NCI-H2107 treated with DMSO at 0.1 percent for 48 hours (cell line): ENCODE measurements at regions not wholly inside any gene's neighbourhood (a gene's known extent, or its start where the extent isn't known, plus 50 kb on each side); places are given as distances from the start of the nearest gene placed in this dataset.

ENCODE experiments used
- DNase-seq: peaks from one replicate; lab custom pipeline; 2025; ENCODE audit not compliant: unreplicated experiment; lab: John Stamatoyannopoulos, UW

DNA sequence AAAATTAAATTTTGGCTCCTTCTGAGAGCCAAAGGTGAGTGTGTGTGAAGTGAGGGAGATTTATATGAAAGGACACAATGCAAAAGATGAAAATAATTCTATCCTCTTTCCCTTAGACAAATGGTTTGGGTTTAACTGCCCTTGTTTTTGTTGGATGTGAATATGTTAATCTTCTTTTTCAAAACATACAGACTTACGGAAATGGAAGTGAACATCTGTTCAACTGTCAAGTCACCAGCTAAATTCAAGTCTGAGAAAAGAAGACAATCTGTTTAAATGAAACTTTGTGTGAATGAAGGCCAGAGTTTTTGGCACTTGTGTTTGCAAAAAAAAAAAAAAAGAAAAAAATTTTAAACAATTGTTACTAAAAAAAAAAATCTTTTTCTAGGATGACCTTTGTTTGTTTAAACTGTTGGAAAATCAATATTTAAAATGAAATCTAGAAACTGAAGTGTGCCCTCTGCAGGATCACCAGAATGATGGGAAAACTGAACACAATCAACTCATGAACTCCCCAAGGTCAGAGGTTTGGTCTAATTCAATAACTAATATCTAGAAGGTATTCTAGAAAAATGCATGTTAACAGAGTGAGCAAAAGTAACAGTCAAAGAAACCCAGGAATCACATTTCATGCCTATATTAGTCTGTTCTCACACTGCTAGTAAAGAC, 448.8 kb downstream of the FLRT2 start:
- peak; percentile 22 for DNase-seq

DNA sequence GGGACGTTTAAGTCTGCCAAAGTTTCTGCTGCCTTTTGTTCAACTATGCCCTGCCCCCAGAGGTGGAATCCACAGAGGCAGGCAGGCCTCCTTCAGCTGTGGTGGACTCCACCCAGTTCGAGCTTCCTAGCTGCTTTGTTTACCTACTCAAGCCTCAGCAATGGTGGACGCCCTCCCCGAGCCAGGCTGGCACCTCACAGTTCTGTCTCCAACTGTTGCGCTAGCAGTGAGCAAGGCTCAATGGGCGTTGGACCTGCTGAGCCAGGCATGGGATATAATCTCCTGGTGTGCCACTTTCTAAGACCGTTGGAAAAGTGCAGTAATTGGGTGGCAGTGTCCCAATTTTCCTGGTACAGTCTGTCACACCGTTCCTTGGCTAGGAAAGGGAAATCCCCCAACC, 444.7 kb downstream of the FLRT2 start:
- no peak for DNase-seq

DNA sequence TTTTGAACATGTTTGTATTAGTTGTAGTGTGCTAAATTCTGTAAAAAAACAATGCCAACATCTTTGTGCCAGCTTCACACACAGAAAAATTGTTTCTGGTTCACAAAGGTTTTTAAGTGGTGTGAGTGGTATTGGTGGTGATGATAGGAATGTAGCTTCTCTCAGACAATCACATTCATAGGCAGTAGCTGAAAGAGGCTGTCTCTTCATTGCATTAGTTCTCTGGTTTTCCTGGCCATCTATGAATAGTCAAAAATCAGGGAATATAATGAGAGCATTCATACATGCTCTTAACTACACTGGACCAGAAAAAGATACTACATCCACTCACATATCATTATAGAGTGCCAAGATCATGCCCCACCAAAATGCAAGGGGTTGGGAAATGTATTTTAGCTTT, 433.5 kb downstream of the FLRT2 start:
- no peak for DNase-seq

DNA sequence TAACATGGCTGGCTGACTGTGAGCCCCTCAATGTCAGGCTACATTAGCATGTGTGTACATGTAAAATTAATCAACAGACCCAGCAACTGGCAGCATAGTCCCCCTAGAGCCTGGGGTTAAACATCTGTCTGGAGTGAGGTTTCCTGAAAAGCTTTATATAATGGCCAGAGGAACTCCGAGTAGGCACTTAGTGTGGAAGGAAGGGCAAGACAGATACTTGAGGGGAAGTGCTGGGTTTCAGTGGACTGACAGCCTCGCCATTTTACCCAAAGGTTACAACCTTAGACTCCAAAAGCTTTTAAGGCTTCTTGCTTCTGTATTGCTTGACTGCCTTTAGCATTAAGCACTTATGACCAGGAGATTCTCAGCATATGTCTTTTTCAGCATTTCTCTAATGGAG, 430.8 kb downstream of the FLRT2 start:
- DNase-seq = no peak

DNA sequence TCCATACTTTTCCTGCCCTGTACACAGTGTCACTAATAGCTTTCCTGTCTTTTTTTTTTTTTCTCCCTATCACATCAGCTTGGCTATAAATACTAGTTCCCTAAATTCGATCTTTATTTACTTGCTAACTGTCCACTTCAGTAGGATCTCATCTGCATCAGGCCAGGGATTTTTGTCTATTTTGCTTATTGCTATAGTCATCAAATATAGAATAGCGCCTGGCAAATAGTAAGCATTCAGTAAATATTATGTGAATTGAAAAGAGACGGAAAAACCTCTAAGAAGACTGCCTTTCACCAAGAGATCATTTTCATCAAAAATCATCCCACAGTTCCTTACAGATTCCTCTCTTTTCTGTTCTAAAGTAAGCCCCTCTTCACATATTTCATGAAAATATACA, 429.1 kb downstream of the FLRT2 start:
- DNase-seq = no peak

DNA sequence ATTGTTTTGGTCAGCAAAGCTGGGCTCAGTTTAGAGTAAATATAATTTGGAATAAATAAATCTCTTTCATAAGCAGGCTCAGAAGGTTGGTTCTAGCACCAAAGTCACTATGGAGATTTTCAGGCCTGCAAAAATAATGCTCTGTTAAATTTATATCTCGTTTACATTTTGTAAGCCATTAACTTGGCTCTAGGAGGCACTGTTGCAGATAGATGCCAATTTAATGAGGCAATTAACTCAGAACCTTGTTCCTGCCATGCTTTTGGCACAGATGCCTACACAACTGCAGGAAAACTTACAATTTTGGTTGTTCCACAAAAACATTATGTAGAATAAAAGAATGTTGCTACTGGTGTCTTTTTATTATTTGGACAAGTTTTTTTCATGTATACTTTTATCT, 428.1 kb downstream of the FLRT2 start:
- DNase-seq = no peak

DNA sequence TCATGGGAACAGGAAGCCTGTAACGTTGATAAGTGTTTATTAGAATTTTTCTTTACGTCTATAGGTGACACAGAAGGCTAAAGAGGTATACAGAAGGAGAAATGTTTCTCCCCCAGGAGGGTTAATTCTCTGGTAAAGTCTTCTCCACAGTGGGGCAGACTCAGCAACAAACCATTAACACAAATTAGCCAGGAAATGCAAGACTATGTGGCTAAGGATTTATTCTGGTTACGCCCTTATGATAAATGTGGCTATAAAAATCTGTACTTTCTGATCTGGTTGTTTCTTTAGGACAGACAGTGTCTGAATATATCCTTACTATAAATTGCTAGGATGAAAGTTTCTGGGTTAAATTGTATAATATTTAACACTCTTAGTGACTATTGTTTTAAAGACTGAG, 423.3 kb downstream of the FLRT2 start:
- no peak for DNase-seq

DNA sequence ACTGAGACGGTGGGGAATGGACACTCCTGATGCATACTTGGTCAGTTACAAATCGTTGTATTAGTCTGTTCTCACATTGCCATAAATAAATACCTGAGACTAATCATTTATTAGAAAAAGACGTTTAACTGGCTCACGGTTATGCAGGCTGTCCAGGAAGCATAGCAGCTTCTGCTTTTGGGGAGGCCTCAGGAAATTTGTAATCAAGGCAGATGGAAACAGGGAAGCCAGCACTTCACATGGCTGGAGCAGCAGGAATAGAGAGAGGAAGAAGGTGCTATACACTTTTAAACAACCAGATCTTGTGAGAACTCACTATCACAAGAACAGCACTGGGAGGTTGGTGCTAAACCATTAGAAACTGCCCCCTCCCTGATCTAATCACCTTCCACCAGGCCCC, 418.2 kb downstream of the FLRT2 start:
- no peak for DNase-seq

DNA sequence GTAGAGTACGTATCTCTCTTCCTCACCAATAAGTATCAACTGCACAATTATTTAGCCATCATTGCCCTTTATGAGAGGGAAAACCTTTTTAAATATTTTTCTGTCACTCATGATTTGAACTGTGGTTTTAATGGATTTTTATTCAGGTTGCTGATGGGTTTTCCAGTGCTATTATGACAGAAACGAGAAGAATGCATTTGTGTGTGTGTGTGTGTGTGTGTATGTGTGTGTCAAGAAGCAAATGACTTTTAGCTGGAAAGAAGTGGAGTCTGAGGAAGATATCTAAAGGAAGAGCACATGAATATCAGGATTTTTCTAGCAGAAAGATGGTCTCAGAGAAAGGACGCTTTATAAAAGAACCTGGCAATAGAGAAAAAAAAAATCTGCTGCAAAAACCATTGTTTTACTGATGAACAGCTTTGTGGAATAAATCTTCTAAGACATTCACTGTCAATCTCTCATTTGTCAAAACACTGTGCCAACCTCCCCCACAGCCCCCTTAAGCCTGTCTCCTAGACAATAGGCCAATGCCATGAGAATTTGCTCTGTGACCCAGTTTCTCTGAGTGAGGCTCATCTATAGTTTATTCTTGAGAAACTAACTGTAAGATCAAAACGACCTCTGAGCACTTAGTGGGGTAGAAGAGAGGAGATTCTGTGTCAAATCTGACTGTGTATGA, 417.7 kb downstream of the FLRT2 start:
- DNase-seq = no peak

DNA sequence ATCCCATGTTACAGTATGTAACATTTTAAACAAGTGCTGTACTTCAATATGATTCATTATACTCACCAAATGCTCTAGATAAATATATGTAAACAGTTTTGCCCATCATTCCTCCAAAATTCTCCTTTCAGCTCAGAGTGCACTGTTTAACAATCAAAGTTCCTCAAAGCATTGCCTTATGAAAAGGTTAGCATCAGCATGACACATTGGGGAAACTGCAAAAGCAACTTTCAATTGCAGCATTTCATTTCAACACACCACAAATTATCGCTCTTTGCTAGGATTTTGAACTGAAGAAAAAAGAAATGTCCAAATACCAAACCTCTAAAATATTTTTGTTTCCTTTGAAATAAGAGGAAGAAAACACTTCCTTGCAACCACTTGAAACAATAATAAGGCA, 413.2 kb downstream of the FLRT2 start:
- no peak for DNase-seq

DNA sequence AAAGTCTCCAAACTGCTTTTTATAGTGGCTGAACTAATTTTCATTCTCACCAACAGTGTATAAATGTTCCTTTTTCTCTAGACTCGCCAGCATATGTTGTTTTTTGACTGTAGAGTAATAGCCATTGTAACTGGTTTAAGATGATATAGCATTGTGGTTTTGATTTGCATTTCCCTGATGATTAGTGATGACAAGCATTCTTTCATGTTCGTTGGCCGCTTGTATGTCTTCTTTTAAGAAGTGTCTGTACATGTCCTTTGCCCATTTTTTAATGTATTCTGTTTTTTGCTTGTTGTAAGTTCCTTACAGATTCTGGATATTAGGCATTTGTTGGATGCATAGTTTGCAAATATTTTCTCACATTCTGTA, 404.9 kb downstream of the FLRT2 start:
- peak; percentile 74 for DNase-seq

DNA sequence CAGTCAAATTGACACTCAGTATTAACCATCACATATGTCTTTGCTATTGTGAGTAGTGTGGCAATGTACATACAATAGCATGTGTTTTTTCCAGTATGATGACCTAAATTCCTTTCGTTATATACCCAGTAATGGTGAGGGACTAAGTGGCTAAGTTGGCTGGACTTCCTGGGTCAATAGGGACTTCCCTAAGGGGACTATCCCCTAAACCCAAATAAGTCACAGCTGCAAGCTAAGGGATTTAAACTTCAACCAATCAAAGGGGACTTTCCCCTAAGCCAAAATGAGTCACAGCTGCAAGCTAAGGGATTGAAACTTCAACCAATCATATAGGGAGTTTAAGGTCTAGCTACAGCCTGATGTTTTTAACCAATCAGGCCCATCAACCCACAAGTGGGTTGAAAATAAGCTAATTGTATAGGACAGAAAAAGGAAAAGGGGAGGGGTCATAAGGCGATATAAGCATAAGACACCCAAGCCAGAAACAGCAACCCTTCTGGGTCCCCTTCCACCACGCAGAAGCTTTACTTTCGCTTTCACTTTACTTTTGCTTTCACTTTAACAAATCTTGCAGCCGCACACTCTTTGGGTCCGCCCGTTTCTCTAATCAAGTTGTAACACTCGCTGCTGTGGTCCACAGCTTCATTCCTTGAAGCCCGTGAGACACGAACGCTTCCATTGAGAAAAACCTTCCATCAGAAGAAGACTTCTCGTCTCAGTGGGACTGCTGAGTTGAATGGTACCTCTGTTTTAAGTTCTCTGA, 404.4 kb downstream of the FLRT2 start:
- DNase-seq = peak; percentile 79

DNA sequence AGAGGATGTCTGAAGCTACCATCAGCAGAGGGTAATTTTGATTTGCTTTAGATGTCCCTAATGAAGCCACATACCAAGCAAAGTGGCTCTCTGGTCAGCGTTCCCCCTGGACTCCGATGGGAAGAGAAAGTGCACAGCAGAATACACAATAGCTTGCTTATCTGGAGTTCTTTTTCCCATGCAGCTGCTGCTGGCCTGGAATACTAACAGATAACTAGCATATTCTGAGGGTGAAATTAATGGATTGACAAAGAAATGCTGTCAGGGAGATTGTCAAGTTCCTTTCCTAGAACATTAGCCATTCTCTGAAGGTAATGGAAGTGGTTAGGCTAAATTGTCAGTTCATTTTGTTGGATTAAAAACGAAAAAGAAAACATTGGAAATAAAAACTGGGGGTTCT, 391.3 kb downstream of the FLRT2 start:
- no peak for DNase-seq

DNA sequence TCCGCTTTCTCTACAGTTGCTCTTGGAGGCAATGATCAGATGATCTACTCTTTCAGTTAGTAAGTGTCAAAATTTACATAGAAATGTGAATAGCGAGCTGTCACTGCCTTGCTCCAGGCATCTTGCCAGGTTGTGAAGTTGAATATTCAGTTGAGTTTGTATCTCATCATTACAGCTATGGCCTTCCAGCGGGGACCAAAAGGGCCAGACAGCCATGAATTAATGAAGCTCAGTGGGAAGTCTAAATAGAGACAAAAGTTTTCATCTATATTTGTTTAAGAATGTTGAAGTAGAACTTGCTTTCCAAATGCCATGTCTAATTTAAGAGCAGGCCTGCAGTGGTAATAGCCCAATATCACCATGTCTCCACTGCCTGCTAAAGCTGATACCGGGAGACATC, 387.8 kb downstream of the FLRT2 start:
- no peak for DNase-seq

DNA sequence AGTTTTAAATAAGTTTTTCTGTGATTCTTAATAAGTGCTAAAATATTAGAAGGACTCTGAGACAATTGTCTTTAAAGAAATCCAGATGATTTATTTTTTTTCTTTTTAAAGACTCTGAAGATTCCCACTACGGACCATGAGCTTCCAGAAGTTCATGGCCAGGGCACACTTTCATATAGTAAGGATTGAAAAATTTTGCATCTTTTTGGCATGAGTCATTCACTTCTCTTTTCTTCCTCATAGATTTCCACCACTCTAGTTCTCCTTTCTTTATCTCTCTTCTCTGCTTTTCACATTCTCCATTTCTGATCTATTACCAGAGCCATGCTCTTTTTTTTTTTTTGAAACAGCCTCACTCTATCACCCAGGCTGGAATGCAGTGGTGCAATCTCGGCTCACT, 385.8 kb downstream of the FLRT2 start:
- no peak for DNase-seq

DNA sequence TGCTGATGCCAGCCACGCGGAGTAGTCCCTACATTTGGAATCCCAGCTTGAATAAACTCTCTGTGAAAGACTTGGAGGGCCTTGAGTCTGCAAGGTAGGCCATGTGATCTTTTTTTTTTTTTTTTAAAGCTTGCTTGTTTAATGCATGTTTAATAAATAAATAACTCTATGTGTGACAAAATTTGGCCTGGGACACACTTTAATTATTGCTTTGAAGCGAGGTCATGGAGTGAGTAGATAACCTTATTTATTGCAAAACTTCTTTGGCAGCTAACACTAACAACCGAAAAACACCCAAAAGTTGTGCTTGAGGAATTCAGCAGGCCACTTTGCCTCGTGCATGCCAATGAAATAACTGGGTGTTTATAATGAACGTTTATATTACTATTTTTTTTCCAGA, 382.2 kb downstream of the FLRT2 start:
- DNase-seq = no peak

DNA sequence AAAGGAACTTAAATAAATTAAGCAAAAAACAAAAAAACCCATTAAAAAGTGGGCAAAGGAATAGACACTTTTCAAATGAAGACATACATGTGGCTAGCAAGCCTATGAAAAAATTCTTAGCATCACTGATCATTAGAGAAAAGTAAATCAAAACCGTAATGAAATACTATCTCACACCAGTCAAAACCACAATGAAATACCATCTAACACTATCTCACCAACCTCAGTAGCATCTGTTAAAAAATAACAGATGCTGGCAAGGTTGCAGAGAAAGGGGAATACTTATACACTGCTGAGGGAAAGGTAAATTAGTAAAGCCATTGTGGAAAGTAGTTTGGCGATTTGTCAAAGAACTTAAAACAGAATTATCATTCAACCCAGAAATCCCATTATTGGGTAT, 381.1 kb downstream of the FLRT2 start:
- DNase-seq = no peak

DNA sequence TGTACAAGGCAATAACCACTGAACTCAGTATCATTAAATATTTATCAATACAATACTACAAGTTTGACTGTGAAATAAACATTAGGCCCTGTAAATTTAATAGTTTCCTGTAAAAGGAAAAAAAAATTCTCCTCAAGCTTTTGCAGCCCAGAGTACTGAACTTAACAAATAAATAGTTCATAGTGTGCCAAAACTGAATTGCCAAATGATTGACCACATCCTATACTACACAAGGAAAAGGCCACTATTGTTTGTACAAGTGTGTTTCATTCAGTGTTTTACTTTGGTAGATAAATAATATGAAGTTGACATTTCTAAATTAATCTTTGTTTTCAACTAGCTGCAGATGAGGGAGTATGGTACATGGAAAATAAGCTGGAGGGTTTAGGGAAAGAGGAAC, 379.6 kb downstream of the FLRT2 start:
- no peak for DNase-seq

DNA sequence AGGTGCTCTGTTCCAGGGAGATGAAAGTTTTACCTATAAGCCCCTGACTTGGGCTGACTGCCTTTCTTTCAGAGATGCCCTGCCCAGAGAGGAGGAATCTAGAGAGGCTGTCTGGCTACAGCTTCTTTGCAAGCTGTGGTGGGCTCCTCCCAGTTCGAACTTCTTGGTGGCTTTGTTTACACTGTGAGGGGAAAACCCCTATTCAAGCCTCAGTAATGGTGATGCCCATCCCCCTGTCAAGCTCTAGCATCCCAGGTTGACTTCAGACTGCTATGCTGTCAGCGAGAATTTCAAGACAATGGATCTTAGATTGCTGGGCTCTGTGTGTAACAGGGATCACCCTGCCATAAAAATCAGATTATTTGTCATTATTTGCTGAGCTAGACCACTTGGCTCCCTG, 377.6 kb downstream of the FLRT2 start:
- no peak for DNase-seq

DNA sequence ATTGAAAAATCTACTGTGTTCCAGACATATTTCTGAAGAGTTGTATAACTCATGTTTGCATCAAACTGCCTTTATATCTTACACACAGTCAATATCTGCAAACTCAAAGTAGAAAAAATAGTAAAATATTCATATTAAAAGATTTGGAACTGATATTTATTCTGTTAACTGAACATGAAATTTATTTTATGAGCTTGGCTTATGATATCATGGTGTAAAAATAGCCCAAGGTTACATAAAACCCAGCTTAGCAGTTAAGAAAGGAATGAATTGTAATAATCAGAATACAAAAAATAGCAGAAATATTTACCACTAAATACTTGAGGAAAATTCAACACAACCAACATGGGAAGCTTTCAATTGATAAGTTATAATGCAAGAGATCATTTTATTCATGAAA, 367.9 kb downstream of the FLRT2 start:
- DNase-seq = no peak

DNA sequence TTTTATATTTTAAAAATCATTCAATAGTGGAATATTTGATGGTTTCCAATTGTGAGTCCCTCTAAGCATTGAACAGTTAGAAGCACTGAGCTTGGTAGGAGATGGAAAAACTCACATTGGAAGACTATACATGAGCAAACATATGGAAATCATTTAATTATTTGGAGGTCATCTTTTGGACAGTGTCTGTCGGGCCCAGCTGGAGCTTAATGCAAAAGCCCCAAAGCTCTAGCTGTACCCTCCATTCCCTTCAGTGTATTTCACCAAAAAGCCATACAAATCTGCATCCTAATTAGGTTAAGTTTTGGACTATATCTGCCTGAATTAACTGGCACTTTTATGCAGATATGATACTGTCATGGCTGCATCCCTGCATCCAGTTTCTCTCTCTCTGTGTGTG, 365.7 kb downstream of the FLRT2 start:
- DNase-seq = no peak

DNA sequence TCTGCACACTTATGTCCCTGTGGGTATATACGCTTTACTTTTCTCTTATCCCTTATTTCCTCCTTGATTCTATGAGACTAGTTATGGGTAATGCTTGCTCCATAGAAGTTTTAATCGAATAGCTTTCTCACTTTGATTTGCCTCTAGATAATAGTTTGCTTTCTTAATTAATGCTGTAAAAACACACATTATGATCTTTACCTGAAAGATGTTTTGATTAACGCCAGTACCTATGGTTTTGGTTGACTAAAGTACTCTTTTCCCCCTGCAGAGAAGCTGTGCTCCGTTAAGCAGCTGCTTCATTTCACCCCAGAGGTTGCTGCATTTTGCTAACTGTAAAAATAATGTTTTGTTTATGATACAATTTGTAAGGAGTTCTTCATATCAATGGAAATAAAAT, 362.3 kb downstream of the FLRT2 start:
- DNase-seq = no peak
